Thyroid gland (tissue), 4 donors: ENCODE measurements at regions not wholly inside any gene's neighbourhood (a gene's known extent, or its start where the extent isn't known, plus 50 kb on each side); places are given as distances from the start of the nearest gene placed in this dataset.

Experiments used
- DNase-seq, 2 donors: peaks; one replicate each; pipeline ENCODE4 v3.0.0-alpha.2; 2019
- H3K27ac ChIP-seq, 3 donors: fragments of 200-600 bp; sonication (generic); 1 replicate in 2 of 3; 2 replicates in 1 of 3; pipeline ENCODE4 v1.5.1; 2016 to 2019; ENCODE audit warnings: mild to moderate bottlenecking in 1 of 3, moderate library complexity in 1 of 3
- H3K27me3 ChIP-seq: fragments of 200-600 bp; sonication (generic); one replicate; pipeline ENCODE4 v1.5.1; 2019
- H3K36me3 ChIP-seq, 2 donors: fragments of 200-600 bp; sonication (generic); one replicate each; pipeline ENCODE4 v1.5.1; 2016 to 2019
- H3K4me1 ChIP-seq, 2 donors: fragments of 200-600 bp; sonication (generic); one replicate each; pipeline ENCODE4 v1.5.1; 2017 to 2019
- H3K4me3 ChIP-seq, 3 donors: fragments of 200-600 bp; sonication (generic); replicated peaks in 1 of 3; 1 replicate in 2 of 3; 2 replicates in 1 of 3; pipeline ENCODE4 v1.5.1; 2016; ENCODE audit warnings: mild to moderate bottlenecking in 1 of 3
- H3K9me3 ChIP-seq: fragments of 200-600 bp; sonication (generic); one replicate; pipeline ENCODE4 v1.5.1; 2017
- CTCF ChIP-seq, 6 experiments: fragments of 200-600 bp in 3 of 6; fragments of 450-650 bp in 3 of 6; sonication (generic) in 3 of 6; IDR thresholded peaks; one replicate each; pipeline ENCODE4 v1.5.1; 2016 to 2019; ENCODE audit warnings: antibody characterized with exemption in 6 of 6, mild to moderate bottlenecking in 2 of 6, inconsistent platforms in 1 of 6, moderate library complexity in 1 of 6
- POLR2A ChIP-seq, 2 donors: fragments of 450-650 bp; IDR thresholded peaks; one replicate each; pipeline ENCODE4 v1.6.1; 2017; ENCODE audit warnings: antibody characterized with exemption in 2 of 2, mild to moderate bottlenecking in 2 of 2, moderate library complexity in 1 of 2
- WGBS, 2 donors: methylation state at CpG; one replicate each; pipeline ENCODE4 v1.1.5; 2017; 5-methylcytosine and 5-hydroxymethylcytosine counted together
- intact Hi-C: fragments of 100-400 bp; cut with DNase I; formaldehyde crosslinking; loops from one replicate; pipeline ENCODE4 v1.15.1; 2023

GRCh38 chr4:125527681-125528080, 212.9 kb downstream of the FAT4 start:
- TF ChIP-seq CTCF (IDR thresholded peaks at IDR 0.05), result no peak
- DNase-seq, result no peak
- Histone ChIP-seq H3K27ac (no peak overlapping the region), H3K4me1 (no peaks in the 10 kb centered on the region), H3K4me3 (no peak overlapping the region), H3K36me3 (no peaks in the 10 kb centered on the region), H3K27me3 (no peaks in the 10 kb centered on the region), H3K9me3 (no peaks in the 10 kb centered on the region)
- intact Hi-C loops, result no loop called here
- 92 to 95% methylated on average over 1 of the region's 1 CpG for WGBS, 2 donors

- intact Hi-C loops, result no loop called here
- TF ChIP-seq CTCF (IDR thresholded peaks at IDR 0.05), result no peak
- TF ChIP-seq POLR2A (IDR thresholded peaks at IDR 0.05), result no peak
- Histone ChIP-seq H3K4me3 (no peak overlapping the region), H3K27ac (no peak overlapping the region), H3K9me3 (no peaks in the 10 kb centered on the region), H3K4me1 (no peaks in the 10 kb centered on the region), H3K27me3 (no peaks in the 10 kb centered on the region), H3K36me3 (no peaks in the 10 kb centered on the region)
- WGBS, 2 donors, result 94 to 95% methylated on average over 2 of the region's 2 CpGs
- no peak for DNase-seq
These were observed 214.3 kb downstream of the FAT4 start for GRCh38 chr4:125529071-125529470.

- TF ChIP-seq POLR2A (IDR thresholded peaks at IDR 0.05) (no peak), CTCF (IDR thresholded peaks at IDR 0.05) (no peak)
- DNase-seq, result no peak
- H3K4me1 ChIP-seq, result no peaks in the 10 kb centered on the region
- no peaks in the 10 kb centered on the region for H3K36me3 ChIP-seq
- intact Hi-C loops, result no loop called here
- no peak overlapping the region for H3K27ac ChIP-seq
- H3K9me3 ChIP-seq, result no peaks in the 10 kb centered on the region
- 56 to 65% methylated on average over 1 of the region's 1 CpG for WGBS, 2 donors
- no peak overlapping the region for H3K4me3 ChIP-seq
- no peaks in the 10 kb centered on the region for H3K27me3 ChIP-seq
These were observed 223.9 kb downstream of the FAT4 start for GRCh38 chr4:125538670-125539069.

GRCh38 chr4:125539691-125540090, 224.9 kb downstream of the FAT4 start:
- Histone ChIP-seq H3K27me3 (no peaks in the 10 kb centered on the region), H3K36me3 (no peaks in the 10 kb centered on the region), H3K4me3 (no peak overlapping the region), H3K4me1 (no peaks in the 10 kb centered on the region), H3K9me3 (no peaks in the 10 kb centered on the region), H3K27ac (no peak overlapping the region)
- 87% methylated on average over 2 of the region's 2 CpGs for WGBS, 2 donors
- intact Hi-C loops, result no loop called here
- no peak for DNase-seq
- TF ChIP-seq POLR2A (IDR thresholded peaks at IDR 0.05) (no peak), CTCF (IDR thresholded peaks at IDR 0.05) (no peak)

- H3K4me1 ChIP-seq, result no peaks in the 10 kb centered on the region
- H3K27me3 ChIP-seq, result no peaks in the 10 kb centered on the region
- no peak for TF ChIP-seq POLR2A (IDR thresholded peaks at IDR 0.05)
- no peaks in the 10 kb centered on the region for H3K36me3 ChIP-seq
- H3K4me3 ChIP-seq, result no peak overlapping the region
- no peak overlapping the region for H3K27ac ChIP-seq
- H3K9me3 ChIP-seq, result no peaks in the 10 kb centered on the region
- intact Hi-C loops, result no loop called here
- no peak for DNase-seq
These were observed 227.2 kb downstream of the FAT4 start for GRCh38 chr4:125541836-125542385.

GRCh38 chr4:125546272-125546671, 231.5 kb downstream of the FAT4 start:
- Histone ChIP-seq H3K4me3 (no peak overlapping the region), H3K36me3 (no peaks in the 10 kb centered on the region), H3K27me3 (no peaks in the 10 kb centered on the region), H3K27ac (no peak overlapping the region), H3K9me3 (no peaks in the 10 kb centered on the region), H3K4me1 (no peaks in the 10 kb centered on the region)
- intact Hi-C loops, result no loop called here
- WGBS, 2 donors, result 94% methylated on average over 15 of the region's 15 CpGs
- no peak for DNase-seq
- TF ChIP-seq CTCF (IDR thresholded peaks at IDR 0.05), result no peak
- no peak for TF ChIP-seq POLR2A (IDR thresholded peaks at IDR 0.05)
